ENCODE measurements at regions not wholly inside any gene's neighbourhood (a gene's known extent, or its start where the extent isn't known, plus 50 kb on each side); places are given as distances from the start of the nearest gene placed in this dataset.
"Not testable (repeated sequence)": the region's sequence is repeated elsewhere in the genome, so short reads cannot be mapped to it uniquely, and the experiment has no call there.

DNA sequence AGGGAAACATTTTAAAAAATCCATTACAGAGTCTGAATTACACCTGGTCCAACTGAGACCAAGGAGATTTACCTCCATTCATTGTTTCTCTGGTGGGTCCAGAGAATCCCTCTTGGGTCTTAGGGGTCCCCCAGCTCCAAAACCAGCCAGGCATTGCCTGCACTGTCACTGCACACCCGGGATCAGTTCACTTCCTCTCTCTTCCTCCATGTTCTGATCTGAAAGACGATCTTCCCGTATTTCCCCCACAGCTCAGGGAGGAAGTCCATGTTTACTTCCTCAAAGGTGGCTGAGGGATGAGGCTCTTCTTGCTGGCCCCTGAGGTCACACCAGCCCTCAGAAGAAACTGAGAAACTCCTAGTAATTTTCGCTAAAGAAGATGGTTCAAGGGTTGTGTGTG lies 159.7 kb downstream of the BMP7 start:
- Histone ChIP-seq H3K27me3 (no peaks in the 10 kb centered on the region), H3K4me3 (no peak overlapping the region), H3K27ac (no peak overlapping the region), H3K36me3 (no peaks in the 10 kb centered on the region), H3K4me1 (no peaks in the 10 kb centered on the region), H3K9me3 (no peaks in the 10 kb centered on the region)
- TF ChIP-seq POLR2A (IDR thresholded peaks at IDR 0.05) (no peak), POLR2AphosphoS5 (IDR thresholded peaks at IDR 0.05) (no peak)
- TF ChIP-seq, protein P1, sequence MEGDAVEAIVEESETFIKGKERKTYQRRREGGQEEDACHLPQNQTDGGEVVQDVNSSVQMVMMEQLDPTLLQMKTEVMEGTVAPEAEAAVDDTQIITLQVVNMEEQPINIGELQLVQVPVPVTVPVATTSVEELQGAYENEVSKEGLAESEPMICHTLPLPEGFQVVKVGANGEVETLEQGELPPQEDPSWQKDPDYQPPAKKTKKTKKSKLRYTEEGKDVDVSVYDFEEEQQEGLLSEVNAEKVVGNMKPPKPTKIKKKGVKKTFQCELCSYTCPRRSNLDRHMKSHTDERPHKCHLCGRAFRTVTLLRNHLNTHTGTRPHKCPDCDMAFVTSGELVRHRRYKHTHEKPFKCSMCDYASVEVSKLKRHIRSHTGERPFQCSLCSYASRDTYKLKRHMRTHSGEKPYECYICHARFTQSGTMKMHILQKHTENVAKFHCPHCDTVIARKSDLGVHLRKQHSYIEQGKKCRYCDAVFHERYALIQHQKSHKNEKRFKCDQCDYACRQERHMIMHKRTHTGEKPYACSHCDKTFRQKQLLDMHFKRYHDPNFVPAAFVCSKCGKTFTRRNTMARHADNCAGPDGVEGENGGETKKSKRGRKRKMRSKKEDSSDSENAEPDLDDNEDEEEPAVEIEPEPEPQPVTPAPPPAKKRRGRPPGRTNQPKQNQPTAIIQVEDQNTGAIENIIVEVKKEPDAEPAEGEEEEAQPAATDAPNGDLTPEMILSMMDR (IDR thresholded peaks at IDR 0.05) = no peak
- intact Hi-C loops (cut with DNase I; ENCODE audit: low total_unique reads) = no loop called here
- no peak for DNase-seq (ENCODE audit: low spot score in 2 of 2)

- Histone ChIP-seq H3K27me3 (no peaks in the 10 kb centered on the region), H3K9me3 (no peaks in the 10 kb centered on the region), H3K27ac (no peak overlapping the region), H3K4me1 (no peaks in the 10 kb centered on the region), H3K36me3 (no peaks in the 10 kb centered on the region), H3K4me3 (no peak overlapping the region)
- TF ChIP-seq, protein P1 (IDR thresholded peaks at IDR 0.05) = no peak
- TF ChIP-seq POLR2A (IDR thresholded peaks at IDR 0.05) (no peak), POLR2AphosphoS5 (IDR thresholded peaks at IDR 0.05) (no peak)
- DNase-seq (ENCODE audit: low spot score in 2 of 2) = no peak
- intact Hi-C loops (cut with DNase I; ENCODE audit: low total_unique reads) = no loop called here
Measured at GRCh38 chr20:57107208-57107607, 159.2 kb downstream of the BMP7 start.

GRCh38 chr20:57108218-57108617 lies 158.2 kb downstream of the BMP7 start:
- Histone ChIP-seq H3K9me3 (no peaks in the 10 kb centered on the region), H3K4me3 (no peak overlapping the region), H3K4me1 (no peaks in the 10 kb centered on the region), H3K36me3 (no peaks in the 10 kb centered on the region), H3K27me3 (no peaks in the 10 kb centered on the region), H3K27ac (no peak overlapping the region)
- DNase-seq (ENCODE audit: low spot score in 2 of 2) = no peak
- no peak for TF ChIP-seq POLR2AphosphoS5 (IDR thresholded peaks at IDR 0.05)
- no peak for TF ChIP-seq POLR2A (IDR thresholded peaks at IDR 0.05)
- TF ChIP-seq, protein P1 (IDR thresholded peaks at IDR 0.05) = no peak
- intact Hi-C loops (cut with DNase I; ENCODE audit: low total_unique reads) = no loop called here

- DNase-seq (ENCODE audit: low spot score in 2 of 2) = no peak
- Histone ChIP-seq H3K9me3 (no peaks in the 10 kb centered on the region), H3K4me3 (no peak overlapping the region), H3K27me3 (no peaks in the 10 kb centered on the region), H3K27ac (peak overlapping the region in 1 of 2 donors; percentile 17), H3K4me1 (no peaks in the 10 kb centered on the region), H3K36me3 (no peaks in the 10 kb centered on the region)
- TF ChIP-seq POLR2A (IDR thresholded peaks at IDR 0.05) = no peak
- TF ChIP-seq, protein P1 (IDR thresholded peaks at IDR 0.05) = no peak
- TF ChIP-seq POLR2AphosphoS5 (IDR thresholded peaks at IDR 0.05) = no peak
- intact Hi-C loops (cut with DNase I; ENCODE audit: low total_unique reads) = no loop called here
Measured at GRCh38 chr20:57108742-57109570, 157.5 kb downstream of the BMP7 start.

DNA sequence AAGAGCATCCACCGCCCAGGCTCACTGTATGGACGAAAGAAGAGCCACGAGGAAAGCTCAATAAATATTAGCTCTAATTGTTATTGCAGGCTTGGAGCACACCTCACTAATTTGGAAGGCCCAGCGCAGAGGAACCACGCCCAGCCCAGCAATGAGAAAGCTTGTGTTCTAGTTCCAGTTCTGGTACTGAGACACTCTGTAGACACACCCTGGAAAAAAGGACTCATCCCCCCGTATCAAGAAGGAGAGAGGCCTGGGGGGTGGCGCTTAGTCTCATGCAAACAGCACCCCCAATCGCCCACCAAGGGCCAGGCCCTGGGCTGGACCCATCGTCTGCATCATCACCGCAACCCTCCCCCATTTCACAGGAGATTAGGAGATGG lies 156.9 kb downstream of the BMP7 start:
- no peaks in the 10 kb centered on the region for H3K27me3 ChIP-seq
- H3K36me3 ChIP-seq = no peaks in the 10 kb centered on the region
- H3K4me1 ChIP-seq = no peaks in the 10 kb centered on the region
- H3K27ac ChIP-seq = no peak overlapping the region
- intact Hi-C loops (cut with DNase I; ENCODE audit: low total_unique reads) = no loop called here
- no peak for DNase-seq (ENCODE audit: low spot score in 2 of 2)
- H3K4me3 ChIP-seq = no peak overlapping the region
- no peak for TF ChIP-seq POLR2AphosphoS5 (IDR thresholded peaks at IDR 0.05)
- TF ChIP-seq POLR2A (IDR thresholded peaks at IDR 0.05) = no peak
- TF ChIP-seq, protein P1 (IDR thresholded peaks at IDR 0.05) = no peak
- no peaks in the 10 kb centered on the region for H3K9me3 ChIP-seq

GRCh38 chr20:57110121-57111027 lies 156.1 kb downstream of the BMP7 start:
- not testable (repeated sequence) for H3K36me3 ChIP-seq; H3K27me3 ChIP-seq; H3K4me3 ChIP-seq; H3K27ac ChIP-seq; DNase-seq (ENCODE audit: low spot score in 2 of 2); H3K4me1 ChIP-seq; H3K9me3 ChIP-seq
- intact Hi-C loops (cut with DNase I; ENCODE audit: low total_unique reads) = loop anchor here (5.0 kb wide), 1 partner anchor 1522 kb away; no protein-coding TSS in a partner anchor
